Activated naive CD8-positive, alpha-beta T cell treated with anti-CD3 and anti-CD28 coated beads, Interleukin-2, amount 50 U/mL, for 24 hours (primary cell): ENCODE measurements at regions not wholly inside any gene's neighbourhood (a gene's known extent, or its start where the extent isn't known, plus 50 kb on each side); places are given as distances from the start of the nearest gene placed in this dataset.
"Not testable (repeated sequence)": the region's sequence is repeated elsewhere in the genome, so short reads cannot be mapped to it uniquely, and the experiment has no call there.

Source experiments
- ATAC-seq: fragments of 150-1000 bp; cut with Tn5 transposase; one replicate; pipeline ENCODE4 v1.10.0; 2021
- DNase-seq: peaks from one replicate; pipeline ENCODE4 v3.0.0; 2021
- H3K27ac Mint-ChIP-seq: one replicate; pipeline ENCODE4 v1.8.0; 2021; ENCODE audit warnings: mild to moderate bottlenecking, mixed read lengths
- H3K27me3 Mint-ChIP-seq: one replicate; pipeline ENCODE4 v1.8.0; 2021; ENCODE audit warnings: mixed read lengths
- H3K36me3 Mint-ChIP-seq: one replicate; pipeline ENCODE4 v1.8.0; 2021; ENCODE audit warnings: low read depth, mixed read lengths
- H3K4me1 Mint-ChIP-seq: one replicate; pipeline ENCODE4 v1.8.0; 2021; ENCODE audit warnings: mixed read lengths
- H3K4me3 Mint-ChIP-seq: one replicate; pipeline ENCODE4 v1.8.0; 2021; ENCODE audit warnings: mild to moderate bottlenecking, moderate library complexity, mixed read lengths
- H3K9me3 Mint-ChIP-seq: one replicate; pipeline ENCODE4 v1.8.0; 2021; ENCODE audit warnings: mixed read lengths

- no peak for DNase-seq
- no peak overlapping the region for H3K4me3 Mint-ChIP-seq
Observed at GRCh38 chr11:98417256-98417755, 603.4 kb upstream of the CNTN5 start.

DNA sequence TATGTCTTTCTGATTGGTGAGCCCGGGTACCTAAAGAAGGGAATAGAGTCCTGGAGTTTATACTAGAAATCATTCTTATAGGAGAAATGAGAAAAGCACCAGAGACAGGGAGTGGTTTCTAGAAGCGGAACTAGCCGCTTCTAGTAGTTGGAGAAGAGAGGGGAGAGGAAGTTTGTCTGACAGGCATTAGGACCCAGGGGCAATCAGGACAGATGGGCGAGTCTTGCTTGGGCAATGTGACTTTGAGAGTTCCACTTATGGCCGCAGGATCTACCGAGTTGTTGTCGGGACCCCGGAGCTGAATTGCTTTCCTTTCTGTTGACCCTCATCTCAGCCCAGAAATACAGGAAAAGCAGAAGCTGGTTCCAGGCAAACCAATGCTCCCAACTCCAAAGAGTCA lies 596.8 kb upstream of the CNTN5 start:
- Mint-ChIP-seq H3K4me1 (no peaks in the 10 kb centered on the region), H3K27me3 (no peaks in the 10 kb centered on the region), H3K27ac (no peak overlapping the region), H3K4me3 (no peak overlapping the region), H3K9me3 (peaks cover 21% of the 10 kb centered on the region), H3K36me3 (no peaks in the 10 kb centered on the region)
- DNase-seq = no peak
- no peak for ATAC-seq

More at GRCh38 chr11:98417256-98417755, 603.4 kb upstream of the CNTN5 start:
- Mint-ChIP-seq H3K4me1 (no peaks in the 10 kb centered on the region), H3K27ac (no peak overlapping the region), H3K36me3 (no peaks in the 10 kb centered on the region), H3K27me3 (no peaks in the 10 kb centered on the region), H3K9me3 (peaks cover 12% of the 10 kb centered on the region)
- no peak for ATAC-seq

DNA sequence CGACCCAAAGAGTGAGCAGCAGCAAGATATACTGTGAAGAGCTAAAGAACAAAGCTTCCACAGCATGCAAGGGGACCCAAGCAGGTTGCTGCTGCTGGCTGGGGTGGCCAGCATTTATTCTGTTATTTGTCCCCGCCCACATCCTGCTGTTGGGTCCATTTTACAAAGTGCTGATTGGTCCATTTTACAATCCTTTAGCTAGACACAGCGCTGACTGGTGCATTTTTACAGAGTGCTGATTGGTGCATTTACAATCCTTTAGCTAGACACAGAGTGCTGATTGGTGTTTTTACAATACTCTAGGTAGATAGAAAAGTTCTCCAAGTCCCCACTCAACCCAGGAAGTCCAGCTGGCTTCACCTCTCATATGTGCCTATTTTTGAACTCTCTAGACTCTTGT lies 596.0 kb upstream of the CNTN5 start:
- not testable (repeated sequence) for DNase-seq, H3K4me1 Mint-ChIP-seq, H3K36me3 Mint-ChIP-seq, H3K27ac Mint-ChIP-seq, H3K27me3 Mint-ChIP-seq, ATAC-seq, H3K4me3 Mint-ChIP-seq
- peaks cover 26% of the 10 kb centered on the region for H3K9me3 Mint-ChIP-seq

DNA sequence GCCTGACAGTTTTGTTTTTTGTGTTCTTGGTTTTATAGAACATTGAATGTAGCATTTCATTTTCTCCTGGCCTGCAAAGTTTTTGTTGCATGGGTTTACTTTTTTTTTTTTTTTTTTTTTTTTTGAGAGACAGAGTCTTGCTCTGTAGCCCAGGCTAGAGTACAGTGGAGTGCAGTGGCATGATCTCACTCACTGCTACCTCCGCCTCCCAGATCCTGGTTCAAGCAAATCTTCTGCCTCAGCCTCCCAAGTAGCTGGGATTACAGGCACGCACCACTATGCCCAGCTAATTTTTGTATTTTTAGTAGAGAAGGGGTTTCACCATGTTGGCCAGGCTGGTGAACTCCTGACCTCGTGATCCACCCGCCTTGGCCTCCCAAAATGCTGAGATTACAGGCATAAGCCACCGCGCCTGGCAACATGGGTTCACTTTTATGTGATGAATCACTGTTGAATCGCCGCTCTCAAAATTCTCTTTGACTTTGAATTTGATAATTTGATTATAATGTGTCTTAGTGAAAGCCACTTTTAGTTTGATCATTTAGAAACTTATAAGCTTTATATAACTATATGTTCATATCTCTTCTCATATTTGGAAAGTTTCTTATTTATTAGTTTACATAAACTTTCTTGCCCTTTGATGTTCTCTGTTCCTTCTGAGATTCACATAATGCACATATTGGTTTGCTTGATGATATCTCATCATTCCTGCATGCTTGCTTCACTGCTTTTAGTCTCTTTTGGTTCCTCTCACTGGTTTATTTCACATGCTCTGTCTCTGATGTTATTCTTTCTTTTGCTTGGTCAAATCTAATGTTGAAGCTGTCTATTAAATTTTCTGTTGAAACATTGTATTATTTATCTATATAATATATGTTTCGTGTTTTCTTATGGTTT lies 589.0 kb upstream of the CNTN5 start:
- H3K36me3 Mint-ChIP-seq = no peaks in the 10 kb centered on the region
- H3K4me3 Mint-ChIP-seq = no peak overlapping the region

DNA sequence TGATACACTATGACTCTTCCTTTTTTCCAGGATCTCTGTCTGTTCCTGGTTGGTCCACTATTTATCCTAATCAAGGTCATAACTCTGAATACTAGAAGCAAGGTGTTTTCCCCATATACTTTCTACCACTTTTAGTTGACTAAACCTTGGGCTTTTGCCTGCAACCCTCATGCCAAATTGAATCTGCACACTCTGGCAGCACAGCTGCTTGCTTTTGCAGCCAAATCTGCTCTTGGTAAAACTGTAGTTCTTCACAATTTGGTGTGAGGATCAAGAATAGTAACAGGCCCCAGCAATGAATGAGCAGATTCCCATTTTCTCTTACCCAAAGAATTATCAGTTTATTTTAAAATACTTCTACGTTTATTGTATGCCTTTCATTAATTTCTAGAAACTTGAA lies 586.5 kb upstream of the CNTN5 start:
- H3K36me3 Mint-ChIP-seq = no peaks in the 10 kb centered on the region
- ATAC-seq = no peak

More for the DNA sequence above, 589.0 kb upstream of the CNTN5 start:
- Mint-ChIP-seq H3K4me1 (no peaks in the 10 kb centered on the region), H3K27ac (no peak overlapping the region), H3K9me3 (peaks cover 32% of the 10 kb centered on the region), H3K27me3 (no peaks in the 10 kb centered on the region)
- DNase-seq (no peak), ATAC-seq (no peak)

DNA sequence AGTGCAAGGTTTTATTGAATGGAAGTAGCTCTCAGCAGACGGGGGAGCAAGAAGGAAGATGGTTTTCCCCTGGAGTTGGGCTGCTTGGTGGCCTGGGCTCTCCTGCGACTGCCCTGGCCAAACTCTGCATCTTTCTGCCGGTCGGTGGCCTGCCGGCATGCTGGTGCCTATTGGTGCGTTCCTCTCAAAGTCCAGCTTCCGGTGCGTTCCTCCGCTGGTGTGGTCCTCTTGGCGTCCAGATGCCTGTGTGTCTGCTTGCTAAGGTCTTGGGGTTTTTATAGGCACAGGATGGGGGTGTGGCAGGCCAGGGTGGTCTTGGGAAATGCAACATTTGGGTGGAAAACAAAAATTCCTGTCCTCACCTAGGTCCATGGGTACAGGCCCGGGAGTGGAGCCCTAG lies 567.4 kb upstream of the CNTN5 start:
- H3K36me3 Mint-ChIP-seq = no peaks in the 10 kb centered on the region
- DNase-seq = no peak
- H3K27me3 Mint-ChIP-seq = no peaks in the 10 kb centered on the region
- no peak overlapping the region for H3K27ac Mint-ChIP-seq
- H3K9me3 Mint-ChIP-seq = no peaks in the 10 kb centered on the region
- H3K4me3 Mint-ChIP-seq = no peak overlapping the region
- ATAC-seq = no peak
- no peaks in the 10 kb centered on the region for H3K4me1 Mint-ChIP-seq

More for the DNA sequence above, 586.5 kb upstream of the CNTN5 start:
- Mint-ChIP-seq H3K4me3 (no peak overlapping the region), H3K27me3 (no peaks in the 10 kb centered on the region), H3K4me1 (no peaks in the 10 kb centered on the region), H3K27ac (no peak overlapping the region), H3K9me3 (peaks cover 29% of the 10 kb centered on the region)
- DNase-seq = no peak

DNA sequence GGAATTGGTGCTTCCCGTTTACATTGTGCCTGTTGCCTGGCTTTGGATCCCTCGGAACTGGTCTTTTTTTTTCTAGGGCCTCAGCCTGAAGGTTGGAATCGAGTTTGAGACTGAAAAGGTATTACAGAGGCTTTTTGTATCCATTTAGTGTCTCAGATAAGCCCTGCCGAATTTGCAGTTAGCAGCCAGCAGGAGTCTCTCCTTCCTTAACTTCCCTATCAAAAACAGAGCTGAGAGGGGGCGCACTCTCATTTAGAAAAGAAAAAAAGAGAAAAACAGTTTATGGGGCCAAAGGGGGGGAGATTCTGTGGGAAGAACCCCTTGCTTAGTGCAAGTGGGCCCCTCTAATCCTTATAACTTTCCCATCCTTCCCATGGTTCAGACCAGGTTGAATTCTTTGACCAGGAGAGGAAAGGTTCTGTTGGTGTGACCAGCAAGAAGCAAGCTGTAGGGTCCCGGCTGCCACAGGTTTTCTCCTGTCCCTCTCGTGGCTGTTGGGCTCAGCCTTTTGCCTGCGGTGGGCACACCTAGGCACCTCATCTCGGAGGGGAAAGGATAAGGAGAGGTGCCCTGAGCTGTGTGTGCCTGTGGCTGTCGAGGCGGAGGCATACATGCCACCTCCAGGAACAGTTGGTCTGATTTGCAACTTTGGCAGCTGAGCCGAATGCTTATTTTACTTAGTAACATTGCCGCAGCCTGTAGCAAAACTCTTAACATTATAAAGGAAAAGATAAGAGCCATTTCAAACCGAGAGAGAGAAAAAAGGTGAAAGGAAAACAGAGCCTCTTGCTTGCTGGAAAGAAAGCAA lies 565.0 kb upstream of the CNTN5 start:
- no peak for ATAC-seq
- Mint-ChIP-seq H3K4me1 (no peaks in the 10 kb centered on the region), H3K9me3 (no peaks in the 10 kb centered on the region), H3K27me3 (no peaks in the 10 kb centered on the region), H3K36me3 (no peaks in the 10 kb centered on the region), H3K4me3 (no peak overlapping the region), H3K27ac (no peak overlapping the region)
- no peak for DNase-seq

DNA sequence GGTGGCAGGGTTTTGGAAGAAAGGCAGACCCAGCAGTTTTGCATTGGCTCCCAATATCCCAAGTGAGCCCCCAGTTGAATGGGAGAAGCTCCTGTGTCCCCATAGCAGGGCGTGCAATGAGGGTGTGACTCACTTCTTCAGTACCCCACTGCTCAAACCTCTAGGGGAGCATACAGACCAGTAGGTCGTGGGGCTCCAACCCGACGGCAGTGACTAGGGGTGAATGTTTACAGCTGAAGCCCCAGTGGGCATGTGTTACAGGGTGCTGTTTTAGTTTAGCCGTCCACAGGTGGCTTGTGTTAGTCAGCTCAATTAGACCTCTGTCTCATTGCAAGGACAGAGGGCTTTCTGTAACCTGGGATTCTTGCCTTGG lies 564.5 kb upstream of the CNTN5 start:
- no peaks in the 10 kb centered on the region for H3K4me1 Mint-ChIP-seq
- H3K36me3 Mint-ChIP-seq = no peaks in the 10 kb centered on the region
- no peak overlapping the region for H3K4me3 Mint-ChIP-seq
- peaks cover 4% of the 10 kb centered on the region for H3K9me3 Mint-ChIP-seq
- no peak overlapping the region for H3K27ac Mint-ChIP-seq
- H3K27me3 Mint-ChIP-seq = no peaks in the 10 kb centered on the region
- DNase-seq (no peak), ATAC-seq (no peak)

DNA sequence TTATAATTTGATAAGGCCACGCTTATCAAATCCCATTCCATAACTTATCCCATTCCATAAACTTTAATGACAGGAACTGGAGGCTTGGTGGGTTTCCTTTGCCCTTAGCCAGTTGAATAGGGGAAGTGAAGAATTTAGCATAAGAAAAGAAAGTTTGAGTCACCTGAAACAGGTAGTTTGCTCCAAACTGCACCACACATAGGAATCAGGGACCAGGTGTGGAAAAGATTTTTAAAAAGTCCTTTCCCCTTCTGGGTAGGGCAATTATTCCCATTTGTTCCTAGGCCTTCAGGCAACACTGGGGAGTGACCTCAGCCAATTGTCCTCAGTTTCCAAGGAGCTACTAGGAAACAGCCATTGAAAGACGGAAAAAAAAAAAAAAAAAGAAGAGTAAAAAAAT lies 525.7 kb upstream of the CNTN5 start:
- no peak overlapping the region for H3K27ac Mint-ChIP-seq
- no peaks in the 10 kb centered on the region for H3K36me3 Mint-ChIP-seq

GRCh38 chr11:98495601-98496000 lies 525.1 kb upstream of the CNTN5 start:
- H3K4me3 Mint-ChIP-seq = no peak overlapping the region
- H3K4me1 Mint-ChIP-seq = no peaks in the 10 kb centered on the region
- no peak for DNase-seq
- no peak overlapping the region for H3K27ac Mint-ChIP-seq
- H3K36me3 Mint-ChIP-seq = no peaks in the 10 kb centered on the region
- peaks cover 4% of the 10 kb centered on the region for H3K9me3 Mint-ChIP-seq
- ATAC-seq = no peak
- H3K27me3 Mint-ChIP-seq = no peaks in the 10 kb centered on the region

More for the DNA sequence above, 525.7 kb upstream of the CNTN5 start:
- no peak for DNase-seq
- Mint-ChIP-seq H3K9me3 (peaks cover 4% of the 10 kb centered on the region), H3K27me3 (no peaks in the 10 kb centered on the region), H3K4me1 (no peaks in the 10 kb centered on the region), H3K4me3 (no peak overlapping the region)
- no peak for ATAC-seq

DNA sequence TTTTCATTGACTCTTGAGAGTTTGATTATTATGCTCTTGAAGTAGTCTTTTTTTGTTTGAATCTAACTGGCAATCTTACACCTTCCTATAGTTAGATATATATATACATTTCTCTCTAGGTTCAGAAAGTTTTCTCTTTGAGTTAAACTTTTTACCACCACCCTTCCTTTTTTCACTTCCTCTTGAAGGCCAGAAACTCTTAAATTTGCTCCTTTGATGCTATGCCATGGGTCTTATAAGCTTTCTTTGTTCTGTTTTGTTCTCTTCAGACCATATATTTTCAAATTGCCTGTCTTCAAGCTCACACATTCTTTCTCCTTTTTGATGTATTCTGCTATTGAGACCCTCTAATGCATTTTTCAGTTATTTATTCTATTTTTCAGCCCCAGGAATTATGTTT lies 513.5 kb upstream of the CNTN5 start:
- DNase-seq (no peak), ATAC-seq (no peak)
- H3K9me3 Mint-ChIP-seq = peaks cover 35% of the 10 kb centered on the region
- no peaks in the 10 kb centered on the region for H3K36me3 Mint-ChIP-seq
- no peaks in the 10 kb centered on the region for H3K27me3 Mint-ChIP-seq
- no peak overlapping the region for H3K27ac Mint-ChIP-seq
- H3K4me1 Mint-ChIP-seq = no peaks in the 10 kb centered on the region
- H3K4me3 Mint-ChIP-seq = no peak overlapping the region

DNA sequence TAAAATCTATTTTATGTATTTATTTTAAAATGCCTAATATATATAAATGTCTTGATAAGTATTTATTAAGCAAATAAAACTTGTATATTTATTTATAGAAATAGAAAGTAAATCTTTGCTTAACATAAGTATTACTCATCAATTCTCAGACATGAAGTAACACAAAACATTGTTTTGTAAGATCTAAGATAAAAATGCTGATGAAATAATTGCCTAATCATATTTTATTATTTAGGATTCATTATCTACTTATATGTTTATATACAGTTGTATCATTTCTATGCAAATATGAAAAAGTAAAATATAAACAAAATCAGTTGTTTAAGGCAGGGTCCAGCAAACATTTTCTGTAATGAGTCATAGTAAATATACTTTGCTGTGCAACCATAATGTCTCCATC lies 507.8 kb upstream of the CNTN5 start:
- Mint-ChIP-seq H3K27me3 (no peaks in the 10 kb centered on the region), H3K9me3 (peaks cover 20% of the 10 kb centered on the region), H3K4me3 (no peak overlapping the region), H3K36me3 (no peaks in the 10 kb centered on the region), H3K4me1 (no peaks in the 10 kb centered on the region), H3K27ac (no peak overlapping the region)
- DNase-seq (no peak), ATAC-seq (no peak)

- Mint-ChIP-seq H3K27ac (no peak overlapping the region), H3K9me3 (no peaks in the 10 kb centered on the region), H3K4me1 (no peaks in the 10 kb centered on the region), H3K27me3 (no peaks in the 10 kb centered on the region), H3K36me3 (no peaks in the 10 kb centered on the region), H3K4me3 (no peak overlapping the region)
- no peak for DNase-seq
- no peak for ATAC-seq
Observed at GRCh38 chr11:98531576-98531975, 489.2 kb upstream of the CNTN5 start.

DNA sequence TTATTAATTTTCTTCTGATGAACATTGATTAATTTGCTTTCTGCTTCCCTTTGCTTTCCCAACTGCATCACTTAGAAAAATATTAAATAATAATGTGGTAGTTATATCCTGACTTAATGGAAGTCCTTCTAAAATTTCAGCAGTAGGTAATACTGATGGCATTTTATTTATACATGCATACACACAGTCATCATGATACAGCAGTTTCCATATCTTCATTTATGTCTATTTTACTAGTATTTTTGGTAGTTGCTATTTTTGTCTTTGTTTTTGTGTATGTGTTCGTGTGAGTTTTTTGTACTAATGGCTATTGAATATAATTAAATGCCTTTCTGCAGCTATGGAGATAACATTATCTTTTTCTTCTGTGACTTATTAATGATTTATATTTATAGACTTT lies 484.7 kb upstream of the CNTN5 start:
- Mint-ChIP-seq H3K27me3 (no peaks in the 10 kb centered on the region), H3K4me1 (no peaks in the 10 kb centered on the region), H3K9me3 (peaks cover 8% of the 10 kb centered on the region), H3K27ac (no peak overlapping the region), H3K4me3 (no peak overlapping the region), H3K36me3 (no peaks in the 10 kb centered on the region)
- ATAC-seq = no peak
- no peak for DNase-seq

DNA sequence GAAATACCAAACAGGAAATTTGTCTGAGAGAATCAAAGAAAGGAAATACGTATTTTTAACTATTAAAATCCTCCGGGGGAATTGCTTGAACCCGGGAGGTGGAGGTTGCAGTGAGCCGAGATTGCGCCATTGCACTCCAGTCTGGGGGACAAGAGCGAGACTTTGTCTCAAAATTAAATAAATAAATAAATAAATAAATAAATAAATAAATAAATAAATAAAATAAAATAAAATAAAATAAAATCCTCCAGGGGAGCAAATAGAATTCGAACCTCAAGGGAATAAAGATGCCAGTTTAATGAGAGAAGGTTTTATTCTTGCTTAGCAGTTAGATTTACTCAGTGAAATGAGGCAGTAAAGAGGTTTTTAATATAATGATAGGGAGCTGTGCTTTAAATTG lies 482.4 kb upstream of the CNTN5 start:
- not testable (repeated sequence) for H3K36me3 Mint-ChIP-seq, DNase-seq, H3K27me3 Mint-ChIP-seq, H3K27ac Mint-ChIP-seq, H3K4me1 Mint-ChIP-seq, ATAC-seq, H3K4me3 Mint-ChIP-seq
- H3K9me3 Mint-ChIP-seq = peaks cover 15% of the 10 kb centered on the region
